Calu3 (cell line): ENCODE measurements at regions not wholly inside any gene's neighbourhood (a gene's known extent, or its start where the extent isn't known, plus 50 kb on each side); places are given as distances from the start of the nearest gene placed in this dataset.

Experiments
- BruUV-seq: library from RNA; stranded (reverse); fragments of 400-500 nt; replicated peaks from 2 replicates; lab custom pipeline; 2021; lab: Mats Ljungman, UMichigan
- CTCF ChIA-PET: fragments of 300-600 bp; sonication (Branson Sonifier 250); formaldehyde crosslinking; loops from one replicate; lab custom pipeline; 2022; ENCODE audit warnings: antibody characterized with exemption; lab: Charles Lee
- DNase-seq: peaks from one replicate; pipeline ENCODE4 v3.0.0; 2022
- H3K27ac Mint-ChIP-seq: one replicate; pipeline ENCODE4 v1.8.0; 2022; ENCODE audit warnings: mixed read lengths; ENCODE audit not compliant: unreplicated experiment
- H3K27me3 Mint-ChIP-seq: one replicate; pipeline ENCODE4 v1.8.0; 2022; ENCODE audit warnings: mixed read lengths; ENCODE audit not compliant: unreplicated experiment
- H3K36me3 Mint-ChIP-seq: one replicate; pipeline ENCODE4 v1.8.0; 2022; ENCODE audit warnings: mild to moderate bottlenecking, moderate library complexity, mixed read lengths; ENCODE audit not compliant: insufficient read depth, unreplicated experiment
- H3K4me1 Mint-ChIP-seq: one replicate; pipeline ENCODE4 v1.8.0; 2022; ENCODE audit warnings: mild to moderate bottlenecking, low read depth, mixed read lengths; ENCODE audit not compliant: unreplicated experiment
- H3K4me3 Mint-ChIP-seq: one replicate; pipeline ENCODE4 v1.8.0; 2022; ENCODE audit warnings: mild to moderate bottlenecking, low read depth, moderate library complexity, mixed read lengths; ENCODE audit not compliant: unreplicated experiment
- H3K9me3 Mint-ChIP-seq: one replicate; pipeline ENCODE4 v1.8.0; 2022; ENCODE audit warnings: low read depth, mixed read lengths; ENCODE audit not compliant: unreplicated experiment
- intact Hi-C: fragments of 100-400 bp; cut with micrococcal nuclease; formaldehyde crosslinking; loops from one replicate; pipeline ENCODE4 v1.10.0; 2022; ENCODE audit not compliant: unreplicated experiment
- TF ChIP-seq, protein P1 (sequence below): fragments of 200-600 bp; IDR thresholded peaks from one replicate; pipeline ENCODE4 v1.8.0; 2022; ENCODE audit warnings: antibody characterized with exemption; ENCODE audit not compliant: unreplicated experiment

DNA sequence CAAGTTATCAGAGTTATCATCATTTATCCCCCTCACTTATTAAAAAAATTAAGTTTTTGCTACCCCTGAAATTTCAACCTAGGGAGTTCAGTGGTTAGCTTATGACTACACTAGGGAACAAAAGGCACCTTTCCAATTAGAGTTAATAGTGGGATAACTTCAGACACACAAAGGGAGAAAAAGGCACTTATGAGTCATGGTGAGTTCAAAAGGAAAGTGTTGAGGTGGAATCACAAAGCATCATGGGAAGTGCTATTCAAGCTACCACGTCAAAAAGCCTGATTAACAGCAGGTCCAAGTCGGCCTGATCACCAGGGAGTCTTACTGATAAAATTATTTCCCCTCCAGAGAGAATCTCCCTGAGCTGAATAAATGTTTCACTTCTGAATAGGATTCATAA, 165.7 kb downstream of the C7orf25 start:
- TF ChIP-seq, protein P1, sequence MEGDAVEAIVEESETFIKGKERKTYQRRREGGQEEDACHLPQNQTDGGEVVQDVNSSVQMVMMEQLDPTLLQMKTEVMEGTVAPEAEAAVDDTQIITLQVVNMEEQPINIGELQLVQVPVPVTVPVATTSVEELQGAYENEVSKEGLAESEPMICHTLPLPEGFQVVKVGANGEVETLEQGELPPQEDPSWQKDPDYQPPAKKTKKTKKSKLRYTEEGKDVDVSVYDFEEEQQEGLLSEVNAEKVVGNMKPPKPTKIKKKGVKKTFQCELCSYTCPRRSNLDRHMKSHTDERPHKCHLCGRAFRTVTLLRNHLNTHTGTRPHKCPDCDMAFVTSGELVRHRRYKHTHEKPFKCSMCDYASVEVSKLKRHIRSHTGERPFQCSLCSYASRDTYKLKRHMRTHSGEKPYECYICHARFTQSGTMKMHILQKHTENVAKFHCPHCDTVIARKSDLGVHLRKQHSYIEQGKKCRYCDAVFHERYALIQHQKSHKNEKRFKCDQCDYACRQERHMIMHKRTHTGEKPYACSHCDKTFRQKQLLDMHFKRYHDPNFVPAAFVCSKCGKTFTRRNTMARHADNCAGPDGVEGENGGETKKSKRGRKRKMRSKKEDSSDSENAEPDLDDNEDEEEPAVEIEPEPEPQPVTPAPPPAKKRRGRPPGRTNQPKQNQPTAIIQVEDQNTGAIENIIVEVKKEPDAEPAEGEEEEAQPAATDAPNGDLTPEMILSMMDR: no peak
- CTCF ChIA-PET: interaction anchor here (0.6 kb wide), 1 partner anchor 603 kb away, joined by 3 read pairs; no protein-coding TSS in a partner anchor
- BruUV-seq: no TSS peak
- H3K4me1 Mint-ChIP-seq: no peaks in the 10 kb centered on the region
- H3K9me3 Mint-ChIP-seq: peaks cover 15% of the 10 kb centered on the region
- no peak for DNase-seq
- H3K4me3 Mint-ChIP-seq: no peak overlapping the region
- no peak overlapping the region for H3K27ac Mint-ChIP-seq
- intact Hi-C loops: no loop called here
- no peaks in the 10 kb centered on the region for H3K27me3 Mint-ChIP-seq
- H3K36me3 Mint-ChIP-seq: no peaks in the 10 kb centered on the region

DNA sequence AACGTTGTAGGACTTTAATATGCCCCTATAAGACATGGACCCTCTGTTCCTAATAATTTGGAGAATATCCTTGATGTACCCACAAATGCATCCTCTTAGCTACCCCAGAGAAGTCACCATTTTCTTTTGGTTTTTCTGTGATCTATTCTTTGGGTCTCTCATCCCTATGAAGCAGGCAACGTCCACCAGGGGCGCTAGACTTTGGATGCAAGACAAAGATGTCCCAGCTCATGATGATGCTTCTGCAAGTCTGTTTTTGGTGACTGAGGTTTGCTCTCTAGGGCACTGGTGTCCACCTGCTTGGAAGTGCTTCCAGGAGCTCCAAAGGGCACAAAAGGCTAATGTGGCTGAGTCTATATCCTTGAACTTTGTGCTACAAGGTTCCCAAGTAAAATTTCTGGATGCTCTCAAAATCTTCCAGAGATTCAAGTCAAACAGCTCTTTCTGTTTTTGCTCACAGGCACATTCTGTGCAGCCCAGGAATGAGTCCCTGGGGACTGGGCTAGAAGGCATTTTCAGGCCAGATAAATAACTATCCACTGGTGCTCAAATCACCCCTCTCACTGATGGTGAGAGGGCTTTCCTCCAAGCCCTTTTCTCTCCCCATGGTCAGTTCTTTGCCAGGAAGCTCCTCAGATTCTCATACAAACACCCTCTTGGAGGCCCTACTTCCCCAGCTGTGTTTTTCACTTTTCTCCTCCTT, 166.4 kb downstream of the C7orf25 start:
- TF ChIP-seq, protein P1: peak; percentile 61
- peak; percentile 43 for DNase-seq
- Mint-ChIP-seq H3K27ac (no peak overlapping the region), H3K27me3 (no peaks in the 10 kb centered on the region), H3K36me3 (no peaks in the 10 kb centered on the region), H3K9me3 (peaks cover 15% of the 10 kb centered on the region), H3K4me1 (no peaks in the 10 kb centered on the region), H3K4me3 (no peak overlapping the region)
- CTCF ChIA-PET: interaction anchor here (0.6 kb wide), 1 partner anchor 954 kb away, joined by 3 read pairs; no protein-coding TSS in a partner anchor
- BruUV-seq: no TSS peak
- intact Hi-C loops: no loop called here

DNA sequence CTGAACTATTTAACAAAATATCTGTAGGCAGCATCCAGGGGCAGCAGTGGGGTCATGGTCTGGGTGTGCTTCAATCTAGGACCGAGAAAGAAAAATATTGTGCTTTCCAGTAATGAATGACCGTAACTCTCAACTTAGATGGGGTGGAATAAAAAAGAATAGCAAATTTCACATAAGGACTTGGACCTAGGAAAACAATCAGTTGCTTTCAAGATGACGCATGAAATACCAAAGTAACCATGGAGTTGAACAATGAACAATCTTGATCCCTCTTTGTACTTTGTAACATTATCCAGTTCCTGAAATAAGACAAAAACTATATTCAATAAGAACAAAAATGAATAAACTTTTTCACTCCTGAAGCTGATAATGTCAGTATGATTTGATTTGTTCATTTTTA, 167.1 kb downstream of the C7orf25 start:
- DNase-seq: no peak
- no peak overlapping the region for H3K27ac Mint-ChIP-seq
- H3K27me3 Mint-ChIP-seq: no peaks in the 10 kb centered on the region
- TF ChIP-seq, protein P1: no peak
- H3K4me1 Mint-ChIP-seq: no peaks in the 10 kb centered on the region
- intact Hi-C loops: no loop called here
- no peaks in the 10 kb centered on the region for H3K36me3 Mint-ChIP-seq
- CTCF ChIA-PET: interaction anchor here (0.6 kb wide), 1 partner anchor 954 kb away, joined by 3 read pairs; no protein-coding TSS in a partner anchor
- no peak overlapping the region for H3K4me3 Mint-ChIP-seq
- H3K9me3 Mint-ChIP-seq: peaks cover 12% of the 10 kb centered on the region
- no TSS peak for BruUV-seq

DNA sequence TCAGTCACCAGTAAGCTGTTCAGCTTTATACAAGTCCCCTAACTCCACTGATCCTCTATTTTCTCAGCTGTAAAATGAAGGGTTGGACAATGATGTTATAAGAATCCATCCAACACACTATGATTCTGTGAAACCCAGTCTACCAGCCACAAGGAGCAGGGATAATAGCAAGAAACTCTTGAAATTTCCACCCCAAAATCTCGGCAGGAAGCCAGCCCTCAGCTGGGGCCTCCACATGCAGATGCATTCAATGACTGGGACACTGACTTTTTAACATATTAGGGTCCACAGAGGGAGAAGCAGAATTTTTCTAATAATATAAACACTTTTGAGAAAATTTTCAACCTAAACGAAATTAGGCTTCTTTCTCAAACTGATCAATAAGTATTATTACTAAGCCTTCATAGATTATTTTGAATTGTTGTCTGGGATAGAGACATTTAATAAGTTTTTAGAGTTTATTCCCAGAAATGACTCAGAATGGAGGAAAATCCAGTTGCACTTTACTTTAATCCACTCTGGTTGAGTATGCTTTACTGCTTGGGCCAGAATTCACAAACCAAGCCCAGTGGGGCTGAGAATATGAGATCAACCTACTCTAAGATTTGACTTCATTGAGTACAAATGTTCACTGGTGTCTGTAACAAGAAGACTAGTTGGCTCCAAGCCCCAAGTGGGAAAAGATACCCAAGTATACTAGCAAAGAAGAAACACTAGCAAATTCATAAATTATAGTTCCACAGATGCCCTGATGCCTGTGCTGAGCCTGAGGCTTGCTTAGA, 168.6 kb downstream of the C7orf25 start:
- CTCF ChIA-PET: no interaction called here
- Mint-ChIP-seq H3K4me3 (no peak overlapping the region), H3K27me3 (no peaks in the 10 kb centered on the region), H3K27ac (no peak overlapping the region), H3K9me3 (peaks cover 12% of the 10 kb centered on the region), H3K4me1 (no peaks in the 10 kb centered on the region), H3K36me3 (no peaks in the 10 kb centered on the region)
- TF ChIP-seq, protein P1: no peak
- no peak for DNase-seq
- no TSS peak for BruUV-seq
- intact Hi-C loops: no loop called here
